Amygdala (tissue), 56 donors: ENCODE measurements at regions not wholly inside any gene's neighbourhood (a gene's known extent, or its start where the extent isn't known, plus 50 kb on each side); places are given as distances from the start of the nearest gene placed in this dataset.

Experiments
- DNase-seq, 56 donors: peaks; one replicate each; lab custom pipeline; 2025; lab: John Stamatoyannopoulos, UW

DNA sequence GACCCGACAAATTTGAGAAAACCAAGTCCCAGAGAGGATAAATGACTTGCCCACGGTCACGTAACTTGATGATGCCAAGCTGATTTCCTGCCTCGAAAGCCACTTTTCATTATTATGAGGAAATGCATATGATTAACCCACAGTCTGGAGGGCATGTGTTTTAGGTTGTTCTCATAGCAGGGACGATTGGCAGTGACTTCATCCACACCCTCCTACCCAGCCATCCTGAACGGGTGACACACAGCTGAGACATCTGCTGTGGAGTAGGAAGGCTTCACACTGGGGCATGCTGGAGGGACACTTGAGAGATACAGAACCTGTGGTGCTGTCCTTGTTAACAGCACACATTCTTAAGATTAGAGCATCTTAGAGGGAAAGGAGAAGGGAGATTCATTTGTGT lies 65.4 kb upstream of the WDFY2 start:
- peak in 1 of 56 donors; percentile 7 for DNase-seq

GRCh38 chr13:51519771-51520216 lies 64.5 kb upstream of the WDFY2 start:
- DNase-seq, result no peak

DNA sequence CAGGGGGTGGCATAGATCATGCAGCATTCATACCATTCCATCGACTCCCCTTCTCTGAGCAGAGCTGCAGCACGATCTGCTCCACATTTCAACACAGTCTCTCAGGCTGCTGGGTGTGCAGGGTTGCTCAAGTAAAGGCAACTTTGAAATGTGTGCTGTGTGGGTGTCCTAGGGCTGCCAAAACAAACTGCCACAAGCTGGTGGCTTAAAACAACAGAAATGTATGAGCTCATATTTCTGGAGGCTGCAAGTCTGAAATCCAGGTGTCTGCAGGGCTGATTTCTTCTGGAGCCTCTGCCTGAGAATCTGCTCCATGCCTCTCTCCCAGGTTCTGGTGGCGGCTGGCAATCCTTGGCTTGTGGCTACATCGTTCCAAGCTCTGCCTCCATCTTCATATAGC lies 63.7 kb upstream of the WDFY2 start:
- peak in 10 of 56 donors; percentile 7 to 28 (median 15) for DNase-seq

DNA sequence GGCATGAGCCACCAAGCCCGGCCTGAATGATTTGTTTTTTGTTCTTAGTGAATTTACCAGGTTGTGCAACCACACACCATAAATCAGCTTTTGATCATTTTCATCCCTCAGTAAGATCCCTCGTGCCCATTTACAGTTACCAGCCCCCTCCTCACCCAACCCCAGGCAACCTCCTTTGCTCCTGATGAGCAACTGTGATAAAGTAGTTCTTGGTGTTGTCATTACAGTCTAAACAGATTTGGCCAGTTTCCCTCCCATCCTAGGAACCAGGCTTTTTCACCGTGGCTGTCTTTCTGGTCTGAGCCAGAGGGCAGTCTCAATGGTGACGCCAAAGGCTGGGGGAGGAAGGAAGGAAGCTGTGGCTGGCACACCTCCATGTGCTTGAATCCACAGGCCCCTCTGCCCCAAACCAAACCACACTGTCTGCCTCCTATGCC lies 61.2 kb upstream of the WDFY2 start:
- DNase-seq, result peak in 2 of 56 donors; percentile 6 to 12

- DNase-seq, result no peak
Measured at GRCh38 chr13:51524312-51524711, 60.0 kb upstream of the WDFY2 start.

DNA sequence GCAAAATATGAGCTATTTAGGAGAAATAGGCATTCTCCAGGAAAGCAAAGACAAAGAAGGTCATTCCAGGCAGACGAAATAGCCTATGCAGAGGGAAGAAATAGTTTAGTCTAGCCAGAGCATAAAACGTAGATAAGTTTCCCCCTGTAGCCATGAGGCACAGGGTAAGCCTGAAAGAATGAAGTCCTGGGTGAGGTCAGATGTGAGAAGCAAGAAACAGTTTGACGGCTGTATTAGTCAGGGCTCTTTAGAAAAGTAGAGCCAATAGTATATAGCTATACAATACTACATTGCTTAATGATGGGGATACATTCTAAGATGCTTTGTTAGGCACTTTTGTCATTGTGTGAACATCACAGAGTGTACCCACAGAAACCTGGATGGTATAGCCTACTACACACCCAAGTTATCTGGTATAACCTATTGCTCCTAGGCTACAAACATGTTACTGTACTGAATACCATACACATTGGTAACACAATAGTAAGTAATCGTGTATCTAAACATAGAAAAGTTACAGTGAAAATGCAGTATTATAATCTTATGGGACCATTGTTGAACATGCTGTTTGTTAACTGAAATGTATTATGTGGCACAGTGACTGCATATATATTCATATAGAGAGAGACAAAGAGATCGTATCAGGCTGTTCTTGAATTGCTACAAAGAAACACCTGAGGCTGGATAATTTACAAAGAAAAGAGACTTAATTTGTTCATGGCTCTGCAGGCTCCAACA lies 59.3 kb upstream of the WDFY2 start:
- DNase-seq, result no peak

- no peak for DNase-seq
Measured at GRCh38 chr13:51525567-51526167, 58.6 kb upstream of the WDFY2 start.

- DNase-seq, result no peak
Measured at GRCh38 chr13:51526202-51526601, 58.1 kb upstream of the WDFY2 start.

- no peak for DNase-seq
Measured at GRCh38 chr13:51532736-51533197, 51.5 kb upstream of the WDFY2 start.

- DNase-seq, result peak in 23 of 56 donors; percentile 8 to 51 (median 33)
Measured at GRCh38 chr13:51534041-51534817, 50.0 kb upstream of the WDFY2 start.
